ENCODE measurements at regions not wholly inside any gene's neighbourhood (a gene's known extent, or its start where the extent isn't known, plus 50 kb on each side); places are given as distances from the start of the nearest gene placed in this dataset.

GRCh38 chr14:88985654-88986053 lies 161.2 kb downstream of the TTC8 start:
- CTCF ChIA-PET (ENCODE audit: partially characterized antibody) = no interaction called here
- POLR2A ChIA-PET (ENCODE audit: partially characterized antibody) = interaction anchor here (0.6 kb wide), 1 partner anchor 15 kb away, joined by 3 read pairs; no protein-coding TSS in a partner anchor
- no peaks in the 10 kb centered on the region for H4K20me1 ChIP-seq (replicated peaks in 1 of 2; ENCODE audit: control insufficient read depth in 1 of 2, insufficient read depth in 2 of 2, low read length in 2 of 2)

More at GRCh38 chr14:88985654-88986053, 161.2 kb downstream of the TTC8 start:
- H3K4me3 ChIP-seq (ENCODE audit: extremely low read depth in 1 of 4, insufficient read depth in 2 of 4, low read depth in 3 of 4, low read length in 4 of 4) = no peak overlapping the region
- no peak overlapping the region for H2BK15ac ChIP-seq (ENCODE audit: low read length)
- WGBS, 2 experiments (ENCODE audit: extremely low coverage in 1 of 2, insufficient coverage in 1 of 2, insufficient read length in 1 of 2, insufficient replicate concordance in 2 of 2, low coverage in 1 of 2, low lambda C conversion rate in 2 of 2, missing lambda C conversion rate in 1 of 2) = 90% methylated on average over 1 of the region's 1 CpG; no CpG with 5 or more reads in 1 of the 2 experiments
- H3K4ac ChIP-seq (replicated peaks; ENCODE audit: insufficient read length, low read depth, low read length) = no peak overlapping the region
- H3K14ac ChIP-seq (ENCODE audit: insufficient read length) = no peak overlapping the region
- H3K79me2 ChIP-seq (ENCODE audit: control insufficient read depth in 1 of 2, insufficient read depth in 2 of 2, low read length in 2 of 2) = no peaks in the 10 kb centered on the region
- H2AK5ac ChIP-seq (ENCODE audit: low read depth, low read length) = no peak overlapping the region
- peaks cover 5% of the 10 kb centered on the region; the same call in 1 of the 2 replicates for H3K23me2 ChIP-seq (ENCODE audit: low read depth, low read length)
- H3K27ac ChIP-seq (ENCODE audit: low read depth, low read length) = no peak overlapping the region
- no peaks in the 10 kb centered on the region for H3K36me3 ChIP-seq (ENCODE audit: control insufficient read depth in 2 of 4, insufficient read depth in 4 of 4, low read length in 3 of 4)
- FAIRE-seq (no peak), DNase-seq (ENCODE audit: low read depth in 1 of 2, low spot score in 2 of 2) (no peak)
- no peak for TF ChIP-seq GABPA (IDR thresholded peaks at IDR 0.05; ENCODE audit: borderline replicate concordance, insufficient read depth, low read length)
- TF ChIP-seq EZH2 (IDR thresholded peaks at IDR 0.05; ENCODE audit: low read depth, low read length, severe bottlenecking) = no peak
- TF ChIP-seq ATF3 (IDR thresholded peaks at IDR 0.05; ENCODE audit: insufficient read depth, low read depth, low read length) = no peak
- TF ChIP-seq KDM4A (IDR thresholded peaks at IDR 0.05; ENCODE audit: low read depth, low read length, severe bottlenecking) = no peak
- no peak for TF ChIP-seq CEBPB (IDR thresholded peaks at IDR 0.05; ENCODE audit: low read depth, low read length)
- H3K9me3 ChIP-seq (ENCODE audit: insufficient read depth in 2 of 2, low read depth in 1 of 2, low read length in 1 of 2) = no peaks in the 10 kb centered on the region
- no peak overlapping the region for H3K23ac ChIP-seq (ENCODE audit: insufficient read length)
- H3K4me1 ChIP-seq (replicated peaks in 1 of 4; ENCODE audit: control insufficient read depth in 3 of 4, insufficient read depth in 4 of 4, low read length in 3 of 4) = no peaks in the 10 kb centered on the region
- no peak overlapping the region for H2BK120ac ChIP-seq (replicated peaks; ENCODE audit: low read depth, low read length)
- H2BK5ac ChIP-seq (ENCODE audit: low read depth, low read length) = no peak overlapping the region
- no peaks in the 10 kb centered on the region for H3K79me1 ChIP-seq (ENCODE audit: low read depth, low read length)
- H2BK20ac ChIP-seq (ENCODE audit: low read length) = no peak overlapping the region
- no peak overlapping the region for H4K8ac ChIP-seq (ENCODE audit: extremely low read depth, insufficient read depth, low read length)
- H4K91ac ChIP-seq (replicated peaks; ENCODE audit: insufficient read length, low read length) = no peak overlapping the region
- H3K4me2 ChIP-seq (ENCODE audit: insufficient read depth in 1 of 2, low read depth in 2 of 2, low read length in 2 of 2) = no peak overlapping the region
- no peak overlapping the region for H2AFZ ChIP-seq (ENCODE audit: low read length)
- no peak overlapping the region for H2BK12ac ChIP-seq (ENCODE audit: low read depth, low read length)
- H3K9ac ChIP-seq (replicated peaks in 1 of 4; ENCODE audit: extremely low read depth in 1 of 4, low read depth in 3 of 4, low read length in 3 of 4) = no peak overlapping the region
- H4K5ac ChIP-seq (ENCODE audit: insufficient read length, low read depth, low read length) = no peak overlapping the region
- no peak overlapping the region for H3K18ac ChIP-seq (ENCODE audit: extremely low read depth, low read length)
- H3K27me3 ChIP-seq (replicated peaks in 1 of 4; ENCODE audit: control insufficient read depth in 3 of 4, extremely low read depth in 1 of 4, insufficient read depth in 3 of 4, low read length in 3 of 4) = no peaks in the 10 kb centered on the region; a peak in 1 of 7 replicates
- no peak overlapping the region for H3K56ac ChIP-seq (replicated peaks; ENCODE audit: insufficient read length, low read depth, low read length)

Data from H1 (cell line).